ENCODE measurements at regions not wholly inside any gene's neighbourhood (a gene's known extent, or its start where the extent isn't known, plus 50 kb on each side); places are given as distances from the start of the nearest gene placed in this dataset.

DNA sequence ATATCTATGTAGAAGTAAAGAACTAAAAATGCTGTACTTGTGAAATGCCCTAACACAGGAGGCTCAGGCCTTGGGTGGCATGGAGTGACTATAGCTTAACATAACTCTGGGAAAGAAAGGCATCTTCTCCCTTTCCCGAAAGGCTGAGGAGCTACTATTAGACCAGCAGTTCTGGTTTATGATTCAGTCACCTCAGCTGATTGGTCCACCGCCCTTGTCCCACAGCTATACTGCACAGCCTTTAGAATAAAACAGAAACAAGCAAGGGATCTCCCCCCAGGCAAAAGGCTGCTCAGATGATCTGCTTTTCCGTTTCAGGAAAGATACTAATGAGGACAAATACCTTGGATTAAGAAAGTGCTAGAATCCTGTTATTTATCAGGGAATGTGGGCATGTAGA lies 171.3 kb downstream of the SNCA start:
- Histone ChIP-seq H3K79me1 (ENCODE audit: low read length) (no peaks in the 10 kb centered on the region), H3K18ac (ENCODE audit: low read length) (no peak overlapping the region)

DNA sequence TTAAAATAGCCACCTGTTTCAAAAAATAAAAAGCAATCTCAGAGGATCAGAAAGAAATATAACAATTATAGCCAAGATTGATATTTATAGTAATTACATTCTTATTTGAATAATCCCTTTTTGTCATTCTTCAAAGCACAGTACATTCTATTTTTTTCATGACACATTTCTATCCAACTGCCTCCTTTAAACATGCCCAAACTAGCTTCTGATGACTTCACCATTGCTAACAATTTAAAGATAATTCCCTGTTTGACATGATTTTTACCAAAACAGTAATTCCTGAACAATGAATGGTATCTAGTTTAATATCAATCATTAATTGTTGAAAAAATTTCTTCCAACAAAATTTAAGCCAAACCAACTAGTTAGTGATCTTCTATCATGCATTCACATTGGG lies 172.4 kb downstream of the SNCA start:
- Histone ChIP-seq H4K5ac (ENCODE audit: low read length) (no peak overlapping the region), H2AK5ac (ENCODE audit: low read length) (no peak overlapping the region), H3K79me1 (ENCODE audit: low read length) (no peaks in the 10 kb centered on the region), H3K23ac (ENCODE audit: low read length) (no peak overlapping the region), H3K36me3 (ENCODE audit: control insufficient read depth, insufficient read depth, low read length) (no peaks in the 10 kb centered on the region), H3K4me1 (ENCODE audit: control insufficient read depth, low read depth, low read length) (no peaks in the 10 kb centered on the region), H2BK120ac (ENCODE audit: low read depth, low read length) (no peak overlapping the region), H3K4me3 (ENCODE audit: low read length) (no peak overlapping the region), H3K56ac (ENCODE audit: low read length) (no peak overlapping the region), H2BK15ac (replicated peaks; ENCODE audit: low read depth) (no peak overlapping the region), H3K9ac (ENCODE audit: low read length) (no peak overlapping the region), H3K18ac (ENCODE audit: low read length) (no peak overlapping the region), H3K79me2 (ENCODE audit: control insufficient read depth, insufficient read depth, low read length) (no peaks in the 10 kb centered on the region), H3K4ac (ENCODE audit: low read depth, low read length) (no peak overlapping the region), H3K27ac (ENCODE audit: low read depth, low read length) (no peak overlapping the region), H4K8ac (ENCODE audit: low read depth, low read length) (no peak overlapping the region), H2BK5ac (ENCODE audit: low read length) (no peak overlapping the region), H3K27me3 (ENCODE audit: insufficient read depth, low read length, poor library complexity) (no peaks in the 10 kb centered on the region), H3K4me2 (ENCODE audit: low read length) (no peak overlapping the region)
- DNase-seq: no peak

More for the DNA sequence above, 171.3 kb downstream of the SNCA start:
- WGBS (ENCODE audit: extremely low coverage, insufficient coverage, low lambda C conversion rate): no CpG with 5 or more reads among the region's 3 CpGs
- Histone ChIP-seq H2AK5ac (ENCODE audit: low read length) (no peak overlapping the region), H3K27me3 (ENCODE audit: insufficient read depth, low read length, poor library complexity) (no peaks in the 10 kb centered on the region), H3K56ac (ENCODE audit: low read length) (no peak overlapping the region), H3K23ac (ENCODE audit: low read length) (no peak overlapping the region), H2BK15ac (replicated peaks; ENCODE audit: low read depth) (no peak overlapping the region), H3K36me3 (ENCODE audit: control insufficient read depth, insufficient read depth, low read length) (no peaks in the 10 kb centered on the region), H3K27ac (ENCODE audit: low read depth, low read length) (no peak overlapping the region), H3K9ac (ENCODE audit: low read length) (no peak overlapping the region), H3K4ac (ENCODE audit: low read depth, low read length) (no peak overlapping the region), H3K79me2 (ENCODE audit: control insufficient read depth, insufficient read depth, low read length) (no peaks in the 10 kb centered on the region), H4K8ac (ENCODE audit: low read depth, low read length) (no peak overlapping the region), H4K5ac (ENCODE audit: low read length) (no peak overlapping the region), H2BK120ac (ENCODE audit: low read depth, low read length) (no peak overlapping the region), H3K4me1 (ENCODE audit: control insufficient read depth, low read depth, low read length) (no peaks in the 10 kb centered on the region), H3K4me3 (ENCODE audit: low read length) (no peak overlapping the region), H2BK5ac (ENCODE audit: low read length) (no peak overlapping the region), H3K4me2 (ENCODE audit: low read length) (no peak overlapping the region)
- DNase-seq: no peak

DNA sequence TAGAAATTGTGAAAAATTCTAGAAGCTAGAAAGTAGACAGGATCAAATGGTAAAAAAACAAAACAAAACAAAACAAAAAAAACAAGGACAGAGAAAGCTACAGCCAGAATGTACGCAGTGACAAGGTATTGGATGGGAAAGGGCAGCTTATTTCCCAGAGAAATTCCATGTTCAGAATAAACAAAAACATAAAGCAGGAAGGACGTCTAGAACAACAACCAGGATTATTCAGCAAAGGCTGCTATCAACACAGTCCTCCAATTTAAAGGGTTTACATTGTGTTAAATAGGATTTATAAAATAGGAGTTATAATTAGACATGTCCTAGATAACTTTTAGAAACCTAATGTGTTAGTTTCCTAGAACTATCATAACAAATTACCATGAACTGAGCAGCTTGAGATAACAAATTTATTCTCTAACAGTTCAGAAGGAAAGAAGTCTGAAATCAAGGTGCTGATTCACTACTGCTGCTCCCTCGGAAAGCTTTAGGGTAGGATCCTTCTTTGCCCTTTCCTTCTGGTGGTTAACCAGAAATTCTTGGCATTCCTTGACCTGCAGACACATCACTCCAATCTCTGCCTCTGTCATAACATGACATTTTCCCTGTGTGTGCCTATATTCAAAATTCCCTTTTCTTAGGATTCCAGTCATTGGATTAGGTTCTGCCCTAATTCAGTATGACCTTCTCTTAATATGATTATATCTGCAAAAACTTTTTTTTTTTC lies 175.6 kb downstream of the SNCA start:
- Histone ChIP-seq H4K8ac (ENCODE audit: low read depth, low read length) (no peak overlapping the region), H3K4me3 (ENCODE audit: low read length) (no peak overlapping the region), H3K23ac (ENCODE audit: low read length) (no peak overlapping the region), H3K4ac (ENCODE audit: low read depth, low read length) (no peak overlapping the region), H3K27ac (ENCODE audit: low read depth, low read length) (no peak overlapping the region), H3K36me3 (ENCODE audit: control insufficient read depth, insufficient read depth, low read length) (no peaks in the 10 kb centered on the region), H3K56ac (ENCODE audit: low read length) (no peak overlapping the region), H2BK15ac (replicated peaks; ENCODE audit: low read depth) (no peak overlapping the region), H3K79me2 (ENCODE audit: control insufficient read depth, insufficient read depth, low read length) (no peaks in the 10 kb centered on the region), H3K27me3 (ENCODE audit: insufficient read depth, low read length, poor library complexity) (no peaks in the 10 kb centered on the region), H2BK120ac (ENCODE audit: low read depth, low read length) (no peak overlapping the region), H3K79me1 (ENCODE audit: low read length) (no peaks in the 10 kb centered on the region), H3K18ac (ENCODE audit: low read length) (no peak overlapping the region), H3K4me2 (ENCODE audit: low read length) (no peak overlapping the region), H2AK5ac (ENCODE audit: low read length) (no peak overlapping the region), H3K9ac (ENCODE audit: low read length) (no peak overlapping the region), H4K5ac (ENCODE audit: low read length) (no peak overlapping the region), H2BK5ac (ENCODE audit: low read length) (no peak overlapping the region), H3K4me1 (ENCODE audit: control insufficient read depth, low read depth, low read length) (no peaks in the 10 kb centered on the region)
- DNase-seq: peak; percentile 86
- no CpG with 5 or more reads among the region's 3 CpGs for WGBS (ENCODE audit: extremely low coverage, insufficient coverage, low lambda C conversion rate)

DNA sequence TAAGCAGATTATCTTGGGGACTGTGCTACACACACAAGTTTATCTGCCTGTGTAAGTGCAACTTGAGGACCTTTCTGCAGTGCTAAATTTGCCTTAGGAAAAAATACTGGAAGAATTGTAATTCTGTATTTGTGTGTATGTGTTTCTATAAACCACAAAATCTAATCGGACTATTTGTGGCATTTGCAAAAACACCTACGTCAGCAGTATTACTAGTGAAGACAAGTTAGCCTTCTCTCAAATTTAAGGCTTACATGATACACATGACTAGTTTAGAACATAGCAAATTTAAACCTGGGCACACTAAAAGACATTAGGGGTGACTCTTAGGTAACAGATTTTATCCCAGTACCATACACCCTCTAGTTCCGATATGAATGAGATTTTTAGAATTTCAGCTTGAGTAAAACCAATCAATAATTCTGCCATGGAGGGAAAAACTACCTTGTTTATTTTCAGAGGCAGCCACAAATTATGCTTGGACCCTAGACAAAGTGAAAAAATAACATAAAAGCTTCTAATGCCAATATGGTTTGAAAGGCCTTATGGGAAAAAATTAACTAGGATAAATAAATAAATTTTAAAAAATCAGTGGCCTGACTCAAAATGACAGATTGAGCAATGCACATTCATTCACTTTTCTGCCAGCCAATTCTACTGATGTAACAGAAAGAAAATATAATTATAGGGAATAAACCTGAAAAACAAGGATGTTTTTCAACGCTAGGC lies 176.4 kb downstream of the SNCA start:
- no peak overlapping the region for H3K4me2 ChIP-seq (ENCODE audit: low read length)
- H3K23ac ChIP-seq (ENCODE audit: low read length): no peak overlapping the region
- no peak overlapping the region for H3K4me3 ChIP-seq (ENCODE audit: low read length)
- H3K18ac ChIP-seq (ENCODE audit: low read length): no peak overlapping the region
- no peaks in the 10 kb centered on the region for H3K79me1 ChIP-seq (ENCODE audit: low read length)
- H3K9ac ChIP-seq (ENCODE audit: low read length): no peak overlapping the region
- H3K79me2 ChIP-seq (ENCODE audit: control insufficient read depth, insufficient read depth, low read length): no peaks in the 10 kb centered on the region
- DNase-seq: no peak
- H3K4ac ChIP-seq (ENCODE audit: low read depth, low read length): no peak overlapping the region
- H3K56ac ChIP-seq (ENCODE audit: low read length): no peak overlapping the region
- no CpG with 5 or more reads among the region's 4 CpGs for WGBS (ENCODE audit: extremely low coverage, insufficient coverage, low lambda C conversion rate)
- no peak overlapping the region for H2AK5ac ChIP-seq (ENCODE audit: low read length)
- no peaks in the 10 kb centered on the region for H3K4me1 ChIP-seq (ENCODE audit: control insufficient read depth, low read depth, low read length)
- no peak overlapping the region for H2BK120ac ChIP-seq (ENCODE audit: low read depth, low read length)
- H4K8ac ChIP-seq (ENCODE audit: low read depth, low read length): no peak overlapping the region
- H3K27ac ChIP-seq (ENCODE audit: low read depth, low read length): no peak overlapping the region
- no peak overlapping the region for H2BK15ac ChIP-seq (replicated peaks; ENCODE audit: low read depth)
- H3K27me3 ChIP-seq (ENCODE audit: insufficient read depth, low read length, poor library complexity): no peaks in the 10 kb centered on the region
- H3K36me3 ChIP-seq (ENCODE audit: control insufficient read depth, insufficient read depth, low read length): no peaks in the 10 kb centered on the region
- no peak overlapping the region for H4K5ac ChIP-seq (ENCODE audit: low read length)
- no peak overlapping the region for H2BK5ac ChIP-seq (ENCODE audit: low read length)

DNA sequence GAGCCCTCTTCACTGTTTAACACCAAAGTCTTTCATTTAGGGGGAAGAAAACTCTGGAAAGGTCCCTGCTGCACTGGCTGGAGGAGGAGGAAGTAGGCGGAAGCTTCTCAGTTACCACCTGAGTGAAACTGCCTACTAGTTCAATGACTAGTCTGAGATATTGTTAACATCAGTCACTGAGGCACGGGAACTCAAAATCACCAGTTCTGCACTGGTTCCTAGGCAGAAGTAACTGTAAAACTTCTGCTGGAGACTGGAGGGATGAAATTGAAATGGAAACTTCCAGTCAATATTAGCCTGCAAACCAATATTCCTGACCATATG lies 178.3 kb downstream of the SNCA start:
- Histone ChIP-seq H3K4me2 (ENCODE audit: low read length) (no peak overlapping the region), H3K27me3 (ENCODE audit: insufficient read depth, low read length, poor library complexity) (no peaks in the 10 kb centered on the region), H3K36me3 (ENCODE audit: control insufficient read depth, insufficient read depth, low read length) (no peaks in the 10 kb centered on the region), H2BK15ac (replicated peaks; ENCODE audit: low read depth) (no peak overlapping the region), H2AK5ac (ENCODE audit: low read length) (no peak overlapping the region), H2BK5ac (ENCODE audit: low read length) (no peak overlapping the region), H2BK120ac (ENCODE audit: low read depth, low read length) (no peak overlapping the region), H4K8ac (ENCODE audit: low read depth, low read length) (no peak overlapping the region), H3K79me2 (ENCODE audit: control insufficient read depth, insufficient read depth, low read length) (no peaks in the 10 kb centered on the region), H3K23ac (ENCODE audit: low read length) (no peak overlapping the region), H3K27ac (ENCODE audit: low read depth, low read length) (no peak overlapping the region), H3K4me1 (ENCODE audit: control insufficient read depth, low read depth, low read length) (no peaks in the 10 kb centered on the region), H3K4me3 (ENCODE audit: low read length) (no peak overlapping the region), H3K56ac (ENCODE audit: low read length) (no peak overlapping the region), H3K4ac (ENCODE audit: low read depth, low read length) (no peak overlapping the region), H3K79me1 (ENCODE audit: low read length) (no peaks in the 10 kb centered on the region), H3K9ac (ENCODE audit: low read length) (no peak overlapping the region), H3K18ac (ENCODE audit: low read length) (peak overlapping the region; percentile 60), H4K5ac (ENCODE audit: low read length) (no peak overlapping the region)
- WGBS (ENCODE audit: extremely low coverage, insufficient coverage, low lambda C conversion rate): no CpG with 5 or more reads among the region's 2 CpGs
- no peak for DNase-seq

Data from mesendoderm (in vitro differentiated cells).